ENCODE measurements at regions not wholly inside any gene's neighbourhood (a gene's known extent, or its start where the extent isn't known, plus 50 kb on each side); places are given as distances from the start of the nearest gene placed in this dataset.

DNA sequence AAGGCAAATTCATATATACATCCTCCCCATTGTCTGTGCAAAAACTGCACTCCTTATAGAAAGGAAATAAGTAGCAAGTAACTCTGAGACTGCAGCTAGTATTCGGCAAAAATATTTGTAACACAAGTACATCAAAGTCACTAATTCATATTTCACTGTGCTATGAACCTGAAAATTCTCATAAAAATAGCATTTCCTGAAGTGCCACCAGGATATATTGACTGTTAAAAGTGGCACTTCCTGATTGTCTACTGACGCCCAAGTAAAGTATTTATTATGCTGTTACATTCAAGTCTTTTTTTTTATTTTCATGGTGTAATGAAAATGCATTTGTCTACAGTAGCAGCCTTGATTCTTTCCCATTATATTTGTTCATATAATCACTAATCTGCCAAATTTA is 673.8 kb downstream of the PTPRC start:
- Histone ChIP-seq H3K9ac (ENCODE audit: low read length) (no peak overlapping the region), H3K36me3 (ENCODE audit: low read length) (no peaks in the 10 kb centered on the region), H2AFZ (ENCODE audit: low read depth, low read length, severe bottlenecking) (no peak overlapping the region), H3F3A (ENCODE audit: insufficient read depth) (no peaks in the 10 kb centered on the region), H3K79me2 (ENCODE audit: insufficient read depth, low read length) (no peaks in the 10 kb centered on the region), H3K9me2 (replicated peaks; ENCODE audit: insufficient read depth, low read length) (no peaks in the 10 kb centered on the region), H3K27ac (ENCODE audit: low read depth, low read length) (no peak overlapping the region), H3K4me2 (ENCODE audit: low read depth, low read length, poor library complexity, severe bottlenecking) (no peak overlapping the region), H4K20me1 (ENCODE audit: low read depth, low read length) (no peaks in the 10 kb centered on the region), H3K4me3 (ENCODE audit: insufficient read depth, low read length, poor library complexity, severe bottlenecking) (no peak overlapping the region), H3K27me3 (ENCODE audit: low read length) (no peaks in the 10 kb centered on the region), H3K9me3 (ENCODE audit: insufficient read depth, low read length) (no peaks in the 10 kb centered on the region)
- TF ChIP-seq, protein P1, sequence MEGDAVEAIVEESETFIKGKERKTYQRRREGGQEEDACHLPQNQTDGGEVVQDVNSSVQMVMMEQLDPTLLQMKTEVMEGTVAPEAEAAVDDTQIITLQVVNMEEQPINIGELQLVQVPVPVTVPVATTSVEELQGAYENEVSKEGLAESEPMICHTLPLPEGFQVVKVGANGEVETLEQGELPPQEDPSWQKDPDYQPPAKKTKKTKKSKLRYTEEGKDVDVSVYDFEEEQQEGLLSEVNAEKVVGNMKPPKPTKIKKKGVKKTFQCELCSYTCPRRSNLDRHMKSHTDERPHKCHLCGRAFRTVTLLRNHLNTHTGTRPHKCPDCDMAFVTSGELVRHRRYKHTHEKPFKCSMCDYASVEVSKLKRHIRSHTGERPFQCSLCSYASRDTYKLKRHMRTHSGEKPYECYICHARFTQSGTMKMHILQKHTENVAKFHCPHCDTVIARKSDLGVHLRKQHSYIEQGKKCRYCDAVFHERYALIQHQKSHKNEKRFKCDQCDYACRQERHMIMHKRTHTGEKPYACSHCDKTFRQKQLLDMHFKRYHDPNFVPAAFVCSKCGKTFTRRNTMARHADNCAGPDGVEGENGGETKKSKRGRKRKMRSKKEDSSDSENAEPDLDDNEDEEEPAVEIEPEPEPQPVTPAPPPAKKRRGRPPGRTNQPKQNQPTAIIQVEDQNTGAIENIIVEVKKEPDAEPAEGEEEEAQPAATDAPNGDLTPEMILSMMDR (IDR thresholded peaks at IDR 0.05; ENCODE audit: insufficient read depth, low read length, poor library complexity, severe bottlenecking), result no peak
- TF ChIP-seq EZH2phosphoT487 (conservative IDR thresholded peaks at IDR 0.05; ENCODE audit: low read length), result no peak

GRCh38 chr1:199313444-199313843 is 674.6 kb downstream of the PTPRC start:
- H3K9me3 ChIP-seq (ENCODE audit: insufficient read depth, low read length), result no peaks in the 10 kb centered on the region
- H3K27ac ChIP-seq (ENCODE audit: low read depth, low read length), result no peak overlapping the region
- no peaks in the 10 kb centered on the region for H3K9me2 ChIP-seq (replicated peaks; ENCODE audit: insufficient read depth, low read length)
- no peak overlapping the region for H3K4me3 ChIP-seq (ENCODE audit: insufficient read depth, low read length, poor library complexity, severe bottlenecking)
- H4K20me1 ChIP-seq (ENCODE audit: low read depth, low read length), result no peaks in the 10 kb centered on the region
- H3F3A ChIP-seq (ENCODE audit: insufficient read depth), result no peaks in the 10 kb centered on the region
- TF ChIP-seq, protein P1 (IDR thresholded peaks at IDR 0.05; ENCODE audit: insufficient read depth, low read length, poor library complexity, severe bottlenecking), result no peak
- TF ChIP-seq EZH2phosphoT487 (conservative IDR thresholded peaks at IDR 0.05; ENCODE audit: low read length), result no peak
- no peaks in the 10 kb centered on the region for H3K79me2 ChIP-seq (ENCODE audit: insufficient read depth, low read length)
- no peaks in the 10 kb centered on the region for H3K36me3 ChIP-seq (ENCODE audit: low read length)
- no peak overlapping the region for H3K4me2 ChIP-seq (ENCODE audit: low read depth, low read length, poor library complexity, severe bottlenecking)
- H2AFZ ChIP-seq (ENCODE audit: low read depth, low read length, severe bottlenecking), result no peak overlapping the region
- H3K27me3 ChIP-seq (ENCODE audit: low read length), result no peaks in the 10 kb centered on the region
- no peak overlapping the region for H3K9ac ChIP-seq (ENCODE audit: low read length)

GRCh38 chr1:199319341-199319740 is 680.5 kb downstream of the PTPRC start:
- H3K79me2 ChIP-seq (ENCODE audit: insufficient read depth, low read length), result no peaks in the 10 kb centered on the region
- H3K36me3 ChIP-seq (ENCODE audit: low read length), result no peaks in the 10 kb centered on the region
- H3K4me2 ChIP-seq (ENCODE audit: low read depth, low read length, poor library complexity, severe bottlenecking), result no peak overlapping the region
- H3K9ac ChIP-seq (ENCODE audit: low read length), result no peak overlapping the region
- no peak overlapping the region for H3K4me3 ChIP-seq (ENCODE audit: insufficient read depth, low read length, poor library complexity, severe bottlenecking)
- no peaks in the 10 kb centered on the region for H3K9me2 ChIP-seq (replicated peaks; ENCODE audit: insufficient read depth, low read length)
- no peaks in the 10 kb centered on the region for H3K27me3 ChIP-seq (ENCODE audit: low read length)
- no peaks in the 10 kb centered on the region for H3F3A ChIP-seq (ENCODE audit: insufficient read depth)
- H2AFZ ChIP-seq (ENCODE audit: low read depth, low read length, severe bottlenecking), result no peak overlapping the region
- TF ChIP-seq, protein P1 (IDR thresholded peaks at IDR 0.05; ENCODE audit: insufficient read depth, low read length, poor library complexity, severe bottlenecking), result no peak
- no peak for TF ChIP-seq EZH2phosphoT487 (conservative IDR thresholded peaks at IDR 0.05; ENCODE audit: low read length)
- no peaks in the 10 kb centered on the region for H4K20me1 ChIP-seq (ENCODE audit: low read depth, low read length)
- H3K9me3 ChIP-seq (ENCODE audit: insufficient read depth, low read length), result no peaks in the 10 kb centered on the region
- H3K27ac ChIP-seq (ENCODE audit: low read depth, low read length), result no peak overlapping the region
